ENCODE measurements at regions not wholly inside any gene's neighbourhood (a gene's known extent, or its start where the extent isn't known, plus 50 kb on each side); places are given as distances from the start of the nearest gene placed in this dataset.

- H3K36me3 ChIP-seq (ENCODE audit: control insufficient read depth, insufficient read depth, low read length) = no peaks in the 10 kb centered on the region
- H3K4me1 ChIP-seq (ENCODE audit: control insufficient read depth, insufficient read depth, low read length) = no peaks in the 10 kb centered on the region
- no peaks in the 10 kb centered on the region for H3K27me3 ChIP-seq (ENCODE audit: control insufficient read depth, insufficient read depth, low read length)
- no peak overlapping the region for H3K27ac ChIP-seq (ENCODE audit: low read depth, low read length)
- WGBS (ENCODE audit: insufficient coverage) = no CpG with 5 or more reads among the region's 1 CpG
- no peaks in the 10 kb centered on the region for H3K9me3 ChIP-seq (ENCODE audit: control insufficient read depth, insufficient read depth, low read length)
- H3K4me3 ChIP-seq (ENCODE audit: low read depth, low read length) = no peak overlapping the region
- no peak for DNase-seq (ENCODE audit: low read depth in 4 of 6, low spot score in 6 of 6)
Observed at GRCh38 chr6:121645100-121645745, 209.8 kb downstream of the GJA1 start.

GRCh38 chr6:121647905-121648304 is 212.5 kb downstream of the GJA1 start:
- H3K36me3 ChIP-seq (ENCODE audit: control insufficient read depth, insufficient read depth, low read length) = no peaks in the 10 kb centered on the region
- no peaks in the 10 kb centered on the region for H3K27me3 ChIP-seq (ENCODE audit: control insufficient read depth, insufficient read depth, low read length)
- DNase-seq (ENCODE audit: low read depth in 4 of 6, low spot score in 6 of 6) = no peak
- H3K9me3 ChIP-seq (ENCODE audit: control insufficient read depth, insufficient read depth, low read length) = no peaks in the 10 kb centered on the region
- no peak overlapping the region for H3K4me3 ChIP-seq (ENCODE audit: low read depth, low read length)
- no peak overlapping the region for H3K27ac ChIP-seq (ENCODE audit: low read depth, low read length)
- no peaks in the 10 kb centered on the region for H3K4me1 ChIP-seq (ENCODE audit: control insufficient read depth, insufficient read depth, low read length)

- DNase-seq (ENCODE audit: low read depth in 4 of 6, low spot score in 6 of 6) = no peak
- H3K27me3 ChIP-seq (ENCODE audit: control insufficient read depth, insufficient read depth, low read length) = no peaks in the 10 kb centered on the region
- H3K4me3 ChIP-seq (ENCODE audit: low read depth, low read length) = no peak overlapping the region
- no peak overlapping the region for H3K27ac ChIP-seq (ENCODE audit: low read depth, low read length)
- H3K4me1 ChIP-seq (ENCODE audit: control insufficient read depth, insufficient read depth, low read length) = no peaks in the 10 kb centered on the region
- no peaks in the 10 kb centered on the region for H3K9me3 ChIP-seq (ENCODE audit: control insufficient read depth, insufficient read depth, low read length)
- whole genome bisulfite sequencing (ENCODE audit: insufficient coverage) = 100% methylated on average over 2 of the region's 2 CpGs
- H3K36me3 ChIP-seq (ENCODE audit: control insufficient read depth, insufficient read depth, low read length) = no peaks in the 10 kb centered on the region
Observed at GRCh38 chr6:121649951-121650350, 214.5 kb downstream of the GJA1 start.

- no CpG with 5 or more reads among the region's 1 CpG for WGBS (ENCODE audit: insufficient coverage)
- no peaks in the 10 kb centered on the region for H3K27me3 ChIP-seq (ENCODE audit: control insufficient read depth, insufficient read depth, low read length)
- H3K9me3 ChIP-seq (ENCODE audit: control insufficient read depth, insufficient read depth, low read length) = no peaks in the 10 kb centered on the region
- H3K36me3 ChIP-seq (ENCODE audit: control insufficient read depth, insufficient read depth, low read length) = no peaks in the 10 kb centered on the region
- H3K4me1 ChIP-seq (ENCODE audit: control insufficient read depth, insufficient read depth, low read length) = no peaks in the 10 kb centered on the region
- DNase-seq (ENCODE audit: low read depth in 4 of 6, low spot score in 6 of 6) = peak in 1 of 6 donors; percentile 1
- no peak overlapping the region for H3K4me3 ChIP-seq (ENCODE audit: low read depth, low read length)
- H3K27ac ChIP-seq (ENCODE audit: low read depth, low read length) = no peak overlapping the region
Observed at GRCh38 chr6:121651420-121651819, 216.0 kb downstream of the GJA1 start.

GRCh38 chr6:121652223-121652622 is 216.8 kb downstream of the GJA1 start:
- Histone ChIP-seq H3K4me3 (ENCODE audit: low read depth, low read length) (no peak overlapping the region), H3K27ac (ENCODE audit: low read depth, low read length) (no peak overlapping the region)
- DNase-seq (ENCODE audit: low read depth in 4 of 6, low spot score in 6 of 6) = no peak

GRCh38 chr6:121652726-121653623 is 217.5 kb downstream of the GJA1 start:
- Histone ChIP-seq H3K27me3 (ENCODE audit: control insufficient read depth, insufficient read depth, low read length) (no peaks in the 10 kb centered on the region), H3K27ac (ENCODE audit: low read depth, low read length) (no peak overlapping the region), H3K9me3 (ENCODE audit: control insufficient read depth, insufficient read depth, low read length) (no peaks in the 10 kb centered on the region), H3K4me3 (ENCODE audit: low read depth, low read length) (no peak overlapping the region), H3K4me1 (ENCODE audit: control insufficient read depth, insufficient read depth, low read length) (no peaks in the 10 kb centered on the region), H3K36me3 (ENCODE audit: control insufficient read depth, insufficient read depth, low read length) (no peaks in the 10 kb centered on the region)
- 88% methylated on average over 2 of the region's 7 CpGs for WGBS (ENCODE audit: insufficient coverage)
- no peak for DNase-seq (ENCODE audit: low read depth in 4 of 6, low spot score in 6 of 6)

More at GRCh38 chr6:121652223-121652622, 216.8 kb downstream of the GJA1 start:
- no peaks in the 10 kb centered on the region for H3K4me1 ChIP-seq (ENCODE audit: control insufficient read depth, insufficient read depth, low read length)
- no peaks in the 10 kb centered on the region for H3K27me3 ChIP-seq (ENCODE audit: control insufficient read depth, insufficient read depth, low read length)
- no CpG with 5 or more reads among the region's 5 CpGs for WGBS (ENCODE audit: insufficient coverage)
- H3K9me3 ChIP-seq (ENCODE audit: control insufficient read depth, insufficient read depth, low read length) = no peaks in the 10 kb centered on the region
- no peaks in the 10 kb centered on the region for H3K36me3 ChIP-seq (ENCODE audit: control insufficient read depth, insufficient read depth, low read length)

- no peak for DNase-seq (ENCODE audit: low read depth in 4 of 6, low spot score in 6 of 6)
- Histone ChIP-seq H3K4me1 (ENCODE audit: control insufficient read depth, insufficient read depth, low read length) (no peaks in the 10 kb centered on the region), H3K9me3 (ENCODE audit: control insufficient read depth, insufficient read depth, low read length) (no peaks in the 10 kb centered on the region), H3K27ac (ENCODE audit: low read depth, low read length) (no peak overlapping the region), H3K36me3 (ENCODE audit: control insufficient read depth, insufficient read depth, low read length) (no peaks in the 10 kb centered on the region), H3K4me3 (ENCODE audit: low read depth, low read length) (no peak overlapping the region), H3K27me3 (ENCODE audit: control insufficient read depth, insufficient read depth, low read length) (no peaks in the 10 kb centered on the region)
- WGBS (ENCODE audit: insufficient coverage) = 98% methylated on average over 10 of the region's 11 CpGs
Observed at GRCh38 chr6:121653624-121654008, 218.2 kb downstream of the GJA1 start.

- DNase-seq (ENCODE audit: low read depth in 4 of 6, low spot score in 6 of 6) = no peak
- no peaks in the 10 kb centered on the region for H3K9me3 ChIP-seq (ENCODE audit: control insufficient read depth, insufficient read depth, low read length)
- no peak overlapping the region for H3K27ac ChIP-seq (ENCODE audit: low read depth, low read length)
- no peaks in the 10 kb centered on the region for H3K36me3 ChIP-seq (ENCODE audit: control insufficient read depth, insufficient read depth, low read length)
- H3K4me3 ChIP-seq (ENCODE audit: low read depth, low read length) = no peak overlapping the region
- no peaks in the 10 kb centered on the region for H3K27me3 ChIP-seq (ENCODE audit: control insufficient read depth, insufficient read depth, low read length)
- no peaks in the 10 kb centered on the region for H3K4me1 ChIP-seq (ENCODE audit: control insufficient read depth, insufficient read depth, low read length)
Observed at GRCh38 chr6:121657972-121658371, 222.5 kb downstream of the GJA1 start.

- no peaks in the 10 kb centered on the region for H3K9me3 ChIP-seq (ENCODE audit: control insufficient read depth, insufficient read depth, low read length)
- DNase-seq (ENCODE audit: low read depth in 4 of 6, low spot score in 6 of 6) = no peak
- no peaks in the 10 kb centered on the region for H3K27me3 ChIP-seq (ENCODE audit: control insufficient read depth, insufficient read depth, low read length)
- no peaks in the 10 kb centered on the region for H3K36me3 ChIP-seq (ENCODE audit: control insufficient read depth, insufficient read depth, low read length)
- no peak overlapping the region for H3K27ac ChIP-seq (ENCODE audit: low read depth, low read length)
- H3K4me1 ChIP-seq (ENCODE audit: control insufficient read depth, insufficient read depth, low read length) = no peaks in the 10 kb centered on the region
- H3K4me3 ChIP-seq (ENCODE audit: low read depth, low read length) = no peak overlapping the region
- 67% methylated on average over 3 of the region's 3 CpGs for WGBS (ENCODE audit: insufficient coverage)
Observed at GRCh38 chr6:121660277-121660676, 224.8 kb downstream of the GJA1 start.

GRCh38 chr6:121663292-121663810 is 227.9 kb downstream of the GJA1 start:
- DNase-seq (ENCODE audit: low read depth in 4 of 6, low spot score in 6 of 6) = no peak
- Histone ChIP-seq H3K36me3 (ENCODE audit: control insufficient read depth, insufficient read depth, low read length) (no peaks in the 10 kb centered on the region), H3K9me3 (ENCODE audit: control insufficient read depth, insufficient read depth, low read length) (no peaks in the 10 kb centered on the region), H3K27me3 (ENCODE audit: control insufficient read depth, insufficient read depth, low read length) (no peaks in the 10 kb centered on the region), H3K4me3 (ENCODE audit: low read depth, low read length) (no peak overlapping the region), H3K4me1 (ENCODE audit: control insufficient read depth, insufficient read depth, low read length) (no peaks in the 10 kb centered on the region), H3K27ac (ENCODE audit: low read depth, low read length) (no peak overlapping the region)

All from spinal cord (tissue), 9 donors.